K562 (cell line): ENCODE measurements at regions not wholly inside any gene's neighbourhood (a gene's known extent, or its start where the extent isn't known, plus 50 kb on each side); places are given as distances from the start of the nearest gene placed in this dataset.

Source experiments
- CBFA2T3 ChIP-seq: fragments of 450-650 bp; IDR thresholded peaks from 2 replicates; pipeline ENCODE4 v1.6.1; 2017
- COPS2 ChIP-seq: fragments of 450-650 bp; conservative IDR thresholded peaks from 2 replicates; pipeline ENCODE4 v1.6.1; 2016; ENCODE audit warnings: mild to moderate bottlenecking, moderate library complexity
- CUX1 ChIP-seq: fragments of 200-800 bp; sonication (Bioruptor generic); IDR thresholded peaks from 2 replicates; pipeline ENCODE4 v1.6.1; 2016; ENCODE audit warnings: missing genetic modification characterization, missing compliant biosample characterization
- ERF ChIP-seq: fragments of 450-650 bp; formaldehyde crosslinking; IDR thresholded peaks from 2 replicates; pipeline ENCODE4 v1.4.0; 2020; ENCODE audit warnings: mild to moderate bottlenecking, mixed read lengths
- SP1 ChIP-seq: sonication (generic); formaldehyde crosslinking; IDR thresholded peaks from 2 replicates; pipeline ENCODE4 v1.8.1; 2022; ENCODE audit warnings: mild to moderate bottlenecking, missing genetic modification reagents
- STAT5B ChIP-seq: fragments of 250-450 bp; sonication (Bioruptor Pico); IDR thresholded peaks from 2 replicates; pipeline ENCODE4 v1.8.0; 2021; ENCODE audit warnings: mild to moderate bottlenecking, inconsistent platforms
- ZNF41 ChIP-seq: fragments of 250-450 bp; sonication (Bioruptor Pico); conservative IDR thresholded peaks from 2 replicates; pipeline ENCODE4 v1.4.0; 2020; ENCODE audit warnings: mild to moderate bottlenecking
- TF ChIP-seq, protein P1 (sequence below): fragments of 450-650 bp; IDR thresholded peaks from 2 replicates; pipeline ENCODE4 v1.6.1; 2017; ENCODE audit warnings: antibody characterized with exemption, mild to moderate bottlenecking
- TF ChIP-seq, protein P2 (sequence below): fragments of 450-650 bp; IDR thresholded peaks from 2 replicates; pipeline ENCODE4 v1.6.1; 2018; ENCODE audit not compliant: partially characterized antibody

- no peak for TF ChIP-seq CUX1
- no peak for TF ChIP-seq COPS2
- TF ChIP-seq ZNF41 = no peak
- TF ChIP-seq, protein P1, sequence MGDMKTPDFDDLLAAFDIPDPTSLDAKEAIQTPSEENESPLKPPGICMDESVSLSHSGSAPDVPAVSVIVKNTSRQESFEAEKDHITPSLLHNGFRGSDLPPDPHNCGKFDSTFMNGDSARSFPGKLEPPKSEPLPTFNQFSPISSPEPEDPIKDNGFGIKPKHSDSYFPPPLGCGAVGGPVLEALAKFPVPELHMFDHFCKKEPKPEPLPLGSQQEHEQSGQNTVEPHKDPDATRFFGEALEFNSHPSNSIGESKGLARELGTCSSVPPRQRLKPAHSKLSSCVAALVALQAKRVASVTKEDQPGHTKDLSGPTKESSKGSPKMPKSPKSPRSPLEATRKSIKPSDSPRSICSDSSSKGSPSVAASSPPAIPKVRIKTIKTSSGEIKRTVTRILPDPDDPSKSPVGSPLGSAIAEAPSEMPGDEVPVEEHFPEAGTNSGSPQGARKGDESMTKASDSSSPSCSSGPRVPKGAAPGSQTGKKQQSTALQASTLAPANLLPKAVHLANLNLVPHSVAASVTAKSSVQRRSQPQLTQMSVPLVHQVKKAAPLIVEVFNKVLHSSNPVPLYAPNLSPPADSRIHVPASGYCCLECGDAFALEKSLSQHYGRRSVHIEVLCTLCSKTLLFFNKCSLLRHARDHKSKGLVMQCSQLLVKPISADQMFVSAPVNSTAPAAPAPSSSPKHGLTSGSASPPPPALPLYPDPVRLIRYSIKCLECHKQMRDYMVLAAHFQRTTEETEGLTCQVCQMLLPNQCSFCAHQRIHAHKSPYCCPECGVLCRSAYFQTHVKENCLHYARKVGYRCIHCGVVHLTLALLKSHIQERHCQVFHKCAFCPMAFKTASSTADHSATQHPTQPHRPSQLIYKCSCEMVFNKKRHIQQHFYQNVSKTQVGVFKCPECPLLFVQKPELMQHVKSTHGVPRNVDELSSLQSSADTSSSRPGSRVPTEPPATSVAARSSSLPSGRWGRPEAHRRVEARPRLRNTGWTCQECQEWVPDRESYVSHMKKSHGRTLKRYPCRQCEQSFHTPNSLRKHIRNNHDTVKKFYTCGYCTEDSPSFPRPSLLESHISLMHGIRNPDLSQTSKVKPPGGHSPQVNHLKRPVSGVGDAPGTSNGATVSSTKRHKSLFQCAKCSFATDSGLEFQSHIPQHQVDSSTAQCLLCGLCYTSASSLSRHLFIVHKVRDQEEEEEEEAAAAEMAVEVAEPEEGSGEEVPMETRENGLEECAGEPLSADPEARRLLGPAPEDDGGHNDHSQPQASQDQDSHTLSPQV = no peak
- TF ChIP-seq, protein P2, sequence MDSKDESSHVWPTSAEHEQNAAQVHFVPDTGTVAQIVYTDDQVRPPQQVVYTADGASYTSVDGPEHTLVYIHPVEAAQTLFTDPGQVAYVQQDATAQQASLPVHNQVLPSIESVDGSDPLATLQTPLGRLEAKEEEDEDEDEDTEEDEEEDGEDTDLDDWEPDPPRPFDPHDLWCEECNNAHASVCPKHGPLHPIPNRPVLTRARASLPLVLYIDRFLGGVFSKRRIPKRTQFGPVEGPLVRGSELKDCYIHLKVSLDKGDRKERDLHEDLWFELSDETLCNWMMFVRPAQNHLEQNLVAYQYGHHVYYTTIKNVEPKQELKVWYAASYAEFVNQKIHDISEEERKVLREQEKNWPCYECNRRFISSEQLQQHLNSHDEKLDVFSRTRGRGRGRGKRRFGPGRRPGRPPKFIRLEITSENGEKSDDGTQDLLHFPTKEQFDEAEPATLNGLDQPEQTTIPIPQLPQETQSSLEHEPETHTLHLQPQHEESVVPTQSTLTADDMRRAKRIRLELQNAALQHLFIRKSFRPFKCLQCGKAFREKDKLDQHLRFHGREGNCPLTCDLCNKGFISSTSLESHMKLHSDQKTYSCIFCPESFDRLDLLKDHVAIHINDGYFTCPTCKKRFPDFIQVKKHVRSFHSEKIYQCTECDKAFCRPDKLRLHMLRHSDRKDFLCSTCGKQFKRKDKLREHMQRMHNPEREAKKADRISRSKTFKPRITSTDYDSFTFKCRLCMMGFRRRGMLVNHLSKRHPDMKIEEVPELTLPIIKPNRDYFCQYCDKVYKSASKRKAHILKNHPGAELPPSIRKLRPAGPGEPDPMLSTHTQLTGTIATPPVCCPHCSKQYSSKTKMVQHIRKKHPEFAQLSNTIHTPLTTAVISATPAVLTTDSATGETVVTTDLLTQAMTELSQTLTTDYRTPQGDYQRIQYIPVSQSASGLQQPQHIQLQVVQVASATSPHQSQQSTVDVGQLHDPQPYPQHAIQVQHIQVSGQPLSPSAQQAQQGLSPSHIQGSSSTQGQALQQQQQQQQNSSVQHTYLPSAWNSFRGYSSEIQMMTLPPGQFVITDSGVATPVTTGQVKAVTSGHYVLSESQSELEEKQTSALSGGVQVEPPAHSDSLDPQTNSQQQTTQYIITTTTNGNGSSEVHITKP = no peak
- TF ChIP-seq CBFA2T3 = no peak
- TF ChIP-seq SP1 (CRISPR knock-in tag) = no peak
- no peak for TF ChIP-seq STAT5B (CRISPR knock-in tag)
- TF ChIP-seq ERF (CRISPR knock-in tag) = no peak
These were observed 400.3 kb downstream of the ARHGEF28 start (continued) for GRCh38 chr5:74026310-74026709.
